SU-DHL-6 (cell line): ENCODE measurements at regions not wholly inside any gene's neighbourhood (a gene's known extent, or its start where the extent isn't known, plus 50 kb on each side); places are given as distances from the start of the nearest gene placed in this dataset.

Experiments
- CTCF ChIP-seq: fragments of 200-600 bp; sonication (generic); IDR thresholded peaks from one replicate; pipeline ENCODE4 v1.5.1; 2017; ENCODE audit warnings: antibody characterized with exemption, mild to moderate bottlenecking, low read length, moderate library complexity; ENCODE audit not compliant: insufficient read depth, poor library complexity, severe bottlenecking
- EZH2phosphoT487 ChIP-seq: fragments of 200-600 bp; sonication (generic), shearing (Covaris generic); conservative IDR thresholded peaks from 2 replicates; pipeline ENCODE4 v1.6.1; 2018; ENCODE audit warnings: mild to moderate bottlenecking, antibody characterized with exemption, low read length, moderate library complexity, mixed read lengths

- TF ChIP-seq CTCF (no peak), EZH2phosphoT487 (no peak)
Observed at GRCh38 chr3:194042927-194043326, 93.0 kb upstream of the HES1 start.
